DMS53 treated with DMSO at 0.1 percent for 48 hours (cell line): ENCODE measurements at regions not wholly inside any gene's neighbourhood (a gene's known extent, or its start where the extent isn't known, plus 50 kb on each side); places are given as distances from the start of the nearest gene placed in this dataset.
A peak's percentile ranks its signal among the peaks of the same experiment; 100 is the strongest.

Experiments used
- DNase-seq: peaks from one replicate; lab custom pipeline; 2025; ENCODE audit not compliant: unreplicated experiment; lab: John Stamatoyannopoulos, UW

- no peak for DNase-seq
Observed at GRCh38 chr11:37687130-37687529, 1089.1 kb upstream of the RAG2 start.

GRCh38 chr11:37671321-37671720, 1073.3 kb upstream of the RAG2 start:
- no peak for DNase-seq

- DNase-seq = no peak
Observed at GRCh38 chr11:37666960-37667359, 1068.9 kb upstream of the RAG2 start.

- no peak for DNase-seq
Observed at GRCh38 chr11:37657645-37658044, 1059.6 kb upstream of the RAG2 start.

GRCh38 chr11:37647767-37648166, 1049.7 kb upstream of the RAG2 start:
- DNase-seq = no peak

GRCh38 chr11:37643968-37644367, 1045.9 kb upstream of the RAG2 start:
- no peak for DNase-seq

- DNase-seq = no peak
Observed at GRCh38 chr11:37642296-37642695, 1044.3 kb upstream of the RAG2 start.

- DNase-seq = no peak
Observed at GRCh38 chr11:37632748-37633147, 1034.7 kb upstream of the RAG2 start.

- DNase-seq = no peak
Observed at GRCh38 chr11:37630866-37631265, 1032.8 kb upstream of the RAG2 start.

GRCh38 chr11:37623778-37624177, 1025.7 kb upstream of the RAG2 start:
- DNase-seq = no peak

- DNase-seq = no peak
Observed at GRCh38 chr11:37621662-37622061, 1023.6 kb upstream of the RAG2 start.

- DNase-seq = no peak
Observed at GRCh38 chr11:37616291-37616690, 1018.3 kb upstream of the RAG2 start.

- DNase-seq = no peak
Observed at GRCh38 chr11:37613031-37613430, 1015.0 kb upstream of the RAG2 start.

GRCh38 chr11:37612146-37612545, 1014.1 kb upstream of the RAG2 start:
- no peak for DNase-seq

GRCh38 chr11:37605229-37605628, 1007.2 kb upstream of the RAG2 start:
- no peak for DNase-seq

GRCh38 chr11:37598381-37598780, 1000.3 kb upstream of the RAG2 start:
- no peak for DNase-seq

- DNase-seq = no peak
Observed at GRCh38 chr11:37597776-37598175, 999.7 kb upstream of the RAG2 start.

- peak; percentile 60 for DNase-seq
Observed at GRCh38 chr11:37595845-37596244, 997.8 kb upstream of the RAG2 start.

- DNase-seq = no peak
Observed at GRCh38 chr11:37574361-37574760, 976.3 kb upstream of the RAG2 start.

- DNase-seq = no peak
Observed at GRCh38 chr11:37572491-37573171, 974.6 kb upstream of the RAG2 start.

- DNase-seq = no peak
Observed at GRCh38 chr11:37571246-37571645, 973.2 kb upstream of the RAG2 start.

- no peak for DNase-seq
Observed at GRCh38 chr11:37560991-37561390, 963.0 kb upstream of the RAG2 start.

GRCh38 chr11:37560346-37560745, 962.3 kb upstream of the RAG2 start:
- no peak for DNase-seq
